Adipose tissue (tissue), 3 donors: ENCODE measurements at regions not wholly inside any gene's neighbourhood (a gene's known extent, or its start where the extent isn't known, plus 50 kb on each side); places are given as distances from the start of the nearest gene placed in this dataset.

ENCODE experiments used
- H3K27ac ChIP-seq: one replicate; pipeline ENCODE4 v1.5.1; 2013; ENCODE audit warnings: low read depth, low read length
- WGBS, 3 donors: extraction: QIAGEN DNeasy Blood & Tissue Kit; methylation state at CpG; one replicate each; pipeline ENCODE4 v1.1.7; 2013; 5-methylcytosine and 5-hydroxymethylcytosine counted together
- donor health status: healthy with polysubstance abuse.
- donor health status: Bipolar disorder and iron deficiency.
- donor health status: healthy.

GRCh38 chr16:65468133-65468532, 346.3 kb upstream of the CDH11 start:
- WGBS, 3 donors, result 81 to 92% (median 87%) methylated on average over 1 of the region's 1 CpG
- H3K27ac ChIP-seq, result no peak overlapping the region

GRCh38 chr16:65463652-65464260, 341.9 kb upstream of the CDH11 start:
- 54 to 75% (median 75%) methylated on average over 3 of the region's 3 CpGs for WGBS, 3 donors
- no peak overlapping the region for H3K27ac ChIP-seq

- WGBS, 3 donors, result 65 to 89% (median 87%) methylated on average over 2 of the region's 2 CpGs
- no peak overlapping the region for H3K27ac ChIP-seq
Observed at GRCh38 chr16:65457084-65457483, 335.2 kb upstream of the CDH11 start.

GRCh38 chr16:65455761-65456160, 333.9 kb upstream of the CDH11 start:
- WGBS, 3 donors, result 86 to 91% (median 91%) methylated on average over 4 of the region's 4 CpGs
- no peak overlapping the region for H3K27ac ChIP-seq

- H3K27ac ChIP-seq, result no peak overlapping the region
- 81 to 86% (median 84%) methylated on average over 2 of the region's 2 CpGs for whole genome bisulfite sequencing, 3 donors
Observed at GRCh38 chr16:65453646-65454045, 331.8 kb upstream of the CDH11 start.

GRCh38 chr16:65449526-65449925, 327.7 kb upstream of the CDH11 start:
- no peak overlapping the region for H3K27ac ChIP-seq
- 61 to 95% (median 87%) methylated on average over 1 of the region's 1 CpG for WGBS, 3 donors

GRCh38 chr16:65446427-65446826, 324.6 kb upstream of the CDH11 start:
- no peak overlapping the region for H3K27ac ChIP-seq
- 69 to 78% (median 74%) methylated on average over 2 of the region's 2 CpGs for WGBS, 3 donors

GRCh38 chr16:65445313-65446260, 323.7 kb upstream of the CDH11 start:
- WGBS, 3 donors, result 23 to 57% (median 39%) methylated on average over 1 of the region's 1 CpG

GRCh38 chr16:65441501-65441900, 319.6 kb upstream of the CDH11 start:
- 68 to 81% (median 79%) methylated on average over 2 of the region's 2 CpGs for WGBS, 3 donors
- no peak overlapping the region for H3K27ac ChIP-seq

More at GRCh38 chr16:65445313-65446260, 323.7 kb upstream of the CDH11 start:
- H3K27ac ChIP-seq, result no peak overlapping the region

GRCh38 chr16:65429504-65430181, 307.8 kb upstream of the CDH11 start:
- no peak overlapping the region for H3K27ac ChIP-seq
- 57 to 81% (median 81%) methylated on average over 10 of the region's 10 CpGs for WGBS, 3 donors

- 13 to 95% (median 91%) methylated on average over 1 of the region's 1 CpG for WGBS, 3 donors
- no peak overlapping the region for H3K27ac ChIP-seq
Observed at GRCh38 chr16:65426484-65426883, 304.6 kb upstream of the CDH11 start.

GRCh38 chr16:65422934-65423333, 301.1 kb upstream of the CDH11 start:
- 73 to 92% (median 92%) methylated on average over 4 of the region's 4 CpGs for WGBS, 3 donors
- H3K27ac ChIP-seq, result no peak overlapping the region

GRCh38 chr16:65421596-65421995, 299.7 kb upstream of the CDH11 start:
- no peak overlapping the region for H3K27ac ChIP-seq
- WGBS, 3 donors, result 53 to 83% (median 82%) methylated on average over 2 of the region's 2 CpGs

GRCh38 chr16:65418435-65418834, 296.6 kb upstream of the CDH11 start:
- 71 to 83% (median 81%) methylated on average over 6 of the region's 6 CpGs for WGBS, 3 donors
- no peak overlapping the region for H3K27ac ChIP-seq

GRCh38 chr16:65415460-65415859, 293.6 kb upstream of the CDH11 start:
- 63 to 93% (median 89%) methylated on average over 3 of the region's 3 CpGs for WGBS, 3 donors

GRCh38 chr16:65414284-65414984, 292.6 kb upstream of the CDH11 start:
- 60 to 64% (median 63%) methylated on average over 7 of the region's 7 CpGs for WGBS, 3 donors

More at GRCh38 chr16:65415460-65415859, 293.6 kb upstream of the CDH11 start:
- no peak overlapping the region for H3K27ac ChIP-seq

GRCh38 chr16:65413861-65414260, 292.0 kb upstream of the CDH11 start:
- 80 to 92% (median 92%) methylated on average over 2 of the region's 2 CpGs for WGBS, 3 donors
- no peak overlapping the region for H3K27ac ChIP-seq

More at GRCh38 chr16:65414284-65414984, 292.6 kb upstream of the CDH11 start:
- H3K27ac ChIP-seq, result no peak overlapping the region

- 66 to 88% (median 84%) methylated on average over 4 of the region's 4 CpGs for WGBS, 3 donors
Observed at GRCh38 chr16:65410801-65411200, 288.9 kb upstream of the CDH11 start.

More at GRCh38 chr16:65410801-65411200, 288.9 kb upstream of the CDH11 start:
- H3K27ac ChIP-seq, result no peak overlapping the region
